HEK293 (cell line): ENCODE measurements at regions not wholly inside any gene's neighbourhood (a gene's known extent, or its start where the extent isn't known, plus 50 kb on each side); places are given as distances from the start of the nearest gene placed in this dataset.

Source experiments
- ZNF292 ChIP-seq: fragments of 450-650 bp; formaldehyde crosslinking; IDR thresholded peaks from 2 replicates; pipeline ENCODE4 v1.5.1; 2016; ENCODE audit warnings: low read depth, missing biosample characterization, missing genetic modification characterization, borderline replicate concordance
- ZNF560 ChIP-seq: fragments of 450-650 bp; formaldehyde crosslinking; IDR thresholded peaks from 2 replicates; pipeline ENCODE4 v1.5.1; 2017; ENCODE audit warnings: missing biosample characterization, missing genetic modification characterization, borderline replicate concordance
- TF ChIP-seq, protein P1 (sequence below): fragments of 450-650 bp; formaldehyde crosslinking; IDR thresholded peaks from 2 replicates; pipeline ENCODE4 v1.5.1; 2016; ENCODE audit warnings: missing biosample characterization, missing genetic modification characterization

DNA sequence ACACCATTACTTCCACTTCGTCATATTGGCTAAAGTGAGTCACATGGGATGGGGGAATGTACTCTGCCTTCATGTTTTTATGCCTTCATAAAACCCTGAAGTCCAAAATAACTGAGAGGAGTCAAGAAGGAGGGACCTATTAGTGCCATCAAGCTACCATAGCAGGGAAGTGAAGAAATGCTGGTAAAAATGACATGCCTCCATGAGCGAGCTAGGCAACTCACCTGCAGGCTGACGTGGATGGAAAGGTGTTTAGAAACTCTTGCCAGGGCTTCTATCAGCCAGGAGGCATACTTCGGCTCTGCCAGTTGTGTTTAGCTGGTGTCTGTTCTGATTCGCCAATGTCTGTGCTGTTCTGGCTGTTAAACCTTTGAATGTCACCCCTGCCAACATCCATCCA is 424.4 kb upstream of the USP24 start:
- TF ChIP-seq ZNF292 (tag by site-specific recombination) (no peak), ZNF560 (tag by site-specific recombination) (no peak)
- TF ChIP-seq, protein P1, sequence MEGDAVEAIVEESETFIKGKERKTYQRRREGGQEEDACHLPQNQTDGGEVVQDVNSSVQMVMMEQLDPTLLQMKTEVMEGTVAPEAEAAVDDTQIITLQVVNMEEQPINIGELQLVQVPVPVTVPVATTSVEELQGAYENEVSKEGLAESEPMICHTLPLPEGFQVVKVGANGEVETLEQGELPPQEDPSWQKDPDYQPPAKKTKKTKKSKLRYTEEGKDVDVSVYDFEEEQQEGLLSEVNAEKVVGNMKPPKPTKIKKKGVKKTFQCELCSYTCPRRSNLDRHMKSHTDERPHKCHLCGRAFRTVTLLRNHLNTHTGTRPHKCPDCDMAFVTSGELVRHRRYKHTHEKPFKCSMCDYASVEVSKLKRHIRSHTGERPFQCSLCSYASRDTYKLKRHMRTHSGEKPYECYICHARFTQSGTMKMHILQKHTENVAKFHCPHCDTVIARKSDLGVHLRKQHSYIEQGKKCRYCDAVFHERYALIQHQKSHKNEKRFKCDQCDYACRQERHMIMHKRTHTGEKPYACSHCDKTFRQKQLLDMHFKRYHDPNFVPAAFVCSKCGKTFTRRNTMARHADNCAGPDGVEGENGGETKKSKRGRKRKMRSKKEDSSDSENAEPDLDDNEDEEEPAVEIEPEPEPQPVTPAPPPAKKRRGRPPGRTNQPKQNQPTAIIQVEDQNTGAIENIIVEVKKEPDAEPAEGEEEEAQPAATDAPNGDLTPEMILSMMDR, result no peak
